HCT116 (cell line): ENCODE measurements at regions not wholly inside any gene's neighbourhood (a gene's known extent, or its start where the extent isn't known, plus 50 kb on each side); places are given as distances from the start of the nearest gene placed in this dataset.

ENCODE experiments used
- ATAC-seq: fragments of 200-7000 bp; cut with Tn5 transposase; 2 replicates; pipeline ENCODE4 v1.9.1; 2020; ENCODE audit warnings: mild to moderate bottlenecking, moderate library complexity
- BruUV-seq: library from RNA; stranded (reverse); fragments of 400-500 nt; replicated peaks from 2 replicates; lab custom pipeline; 2021; lab: Mats Ljungman, UMichigan
- CTCF ChIA-PET: fragments of 300-600 bp; sonication (Branson Sonifier 250); formaldehyde crosslinking; loops from one replicate; lab custom pipeline; 2021; ENCODE audit warnings: antibody characterized with exemption; lab: Charles Lee
- POLR2A ChIA-PET: fragments of 300-600, 350-600 bp; sonication (Branson Sonifier 250); formaldehyde crosslinking; loops from one replicate; lab custom pipeline; 2021; ENCODE audit warnings: antibody characterized with exemption; lab: Charles Lee
- RAD21 ChIA-PET, 2 experiments: fragments of 300-600 bp; sonication (Branson Sonifier 250); formaldehyde crosslinking; loops; one replicate each; lab custom pipeline; 2023; ENCODE audit warnings: low total read pairs in 2 of 2; ENCODE audit not compliant: uncharacterized antibody in 2 of 2, unreplicated experiment in 2 of 2, low non-redundant PET in 1 of 2; lab: Charles Lee
- DNase-seq: peaks from one replicate; pipeline ENCODE4 v3.0.0-alpha.2; 2010; ENCODE audit warnings: low read depth, low spot score
- H2AFZ ChIP-seq: fragments of 200-600 bp; shearing (Covaris generic), sonication (generic); 2 replicates; pipeline ENCODE4 v1.6.1; 2017; ENCODE audit warnings: low read depth, mixed run types, mixed read lengths, antibody characterized with exemption, low read length; ENCODE audit not compliant: poor library complexity, severe bottlenecking
- H3K27ac ChIP-seq: 2 replicates; pipeline ENCODE4 v1.5.1; 2012; ENCODE audit warnings: low read depth, low read length
- H3K27me3 ChIP-seq: fragments of 200-600 bp; sonication (generic); 2 replicates; pipeline ENCODE4 v1.6.1; 2016; ENCODE audit warnings: mixed run types, low read length, mixed read lengths; ENCODE audit not compliant: insufficient read depth
- H3K36me3 ChIP-seq, 2 experiments: fragments of 200-500 bp in 1 of 2; fragments of 200-600 bp in 1 of 2; sonication (Bioruptor generic) in 1 of 2; sonication (generic) in 1 of 2; 2 replicates each; pipeline versions ENCODE4 v1.5.1 to v1.6.1; 2014 to 2016; ENCODE audit warnings: low read length in 2 of 2, inconsistent platforms in 1 of 2, mixed read lengths in 1 of 2, mixed run types in 1 of 2; ENCODE audit not compliant: insufficient read depth in 2 of 2, control insufficient read depth in 1 of 2
- H3K4me1 ChIP-seq, 2 experiments: fragments of 200-600 bp in 1 of 2; sonication (generic) in 1 of 2; 2 replicates each; pipeline versions ENCODE4 v1.5.1 to v1.6.1; 2012 to 2017; ENCODE audit warnings: low read length in 2 of 2, inconsistent platforms in 1 of 2, mild to moderate bottlenecking in 1 of 2, mixed read lengths in 1 of 2, mixed run types in 1 of 2, moderate library complexity in 1 of 2; ENCODE audit not compliant: insufficient read depth in 2 of 2, control insufficient read depth in 1 of 2
- H3K4me2 ChIP-seq: fragments of 200-600 bp; sonication (generic); 2 replicates; pipeline ENCODE4 v1.6.1; 2017; ENCODE audit warnings: mixed run types, low read length, mixed read lengths
- H3K4me3 ChIP-seq, 2 experiments: fragments of 200-600 bp in 1 of 2; sonication (generic) in 1 of 2; replicated peaks in 1 of 2; 2 replicates each; pipeline ENCODE4 v1.5.1; 2011 to 2016; ENCODE audit warnings: low read length in 2 of 2, control low read depth in 1 of 2, low read depth in 1 of 2, mild to moderate bottlenecking in 1 of 2, mixed read lengths in 1 of 2, mixed run types in 1 of 2
- H3K79me2 ChIP-seq: fragments of 200-600 bp; sonication (generic); 2 replicates; pipeline ENCODE4 v1.6.1; 2017; ENCODE audit warnings: mild to moderate bottlenecking, mixed run types, low read length, moderate library complexity, mixed read lengths; ENCODE audit not compliant: insufficient read depth
- H3K9ac ChIP-seq: fragments of 200-600 bp; sonication (generic); 2 replicates; pipeline ENCODE4 v1.6.1; 2016; ENCODE audit warnings: low read length, mixed read lengths
- H3K9me2 ChIP-seq: fragments of 200-600 bp; sonication (generic), shearing (Covaris generic); 2 replicates; pipeline ENCODE4 v1.6.1; 2017; ENCODE audit warnings: mixed run types, mild to moderate bottlenecking, moderate library complexity; ENCODE audit not compliant: insufficient read depth
- H3K9me3 ChIP-seq, 2 experiments: fragments of 200-500 bp in 1 of 2; fragments of 200-600 bp in 1 of 2; sonication (Bioruptor generic) in 1 of 2; sonication (generic) in 1 of 2; 2 replicates each; pipeline ENCODE4 v1.6.1; 2014 to 2017; ENCODE audit warnings: low read length in 2 of 2, mixed read lengths in 2 of 2, inconsistent platforms in 1 of 2, low read depth in 1 of 2, mild to moderate bottlenecking in 1 of 2, mixed run types in 1 of 2, moderate library complexity in 1 of 2; ENCODE audit not compliant: control insufficient read depth in 1 of 2, insufficient read depth in 1 of 2
- H4K20me1 ChIP-seq: fragments of 200-600 bp; sonication (generic), shearing (Covaris generic); 2 replicates; pipeline ENCODE4 v1.6.1; 2017; ENCODE audit warnings: mixed run types, mild to moderate bottlenecking, moderate library complexity; ENCODE audit not compliant: insufficient read depth
- ATF3 ChIP-seq: IDR thresholded peaks from 2 replicates; pipeline ENCODE4 v1.6.1; 2012
- CBX3 ChIP-seq: IDR thresholded peaks from 2 replicates; pipeline ENCODE4 v1.6.1; 2012; ENCODE audit warnings: low read depth
- CTCF ChIP-seq, 3 experiments: fragments of 200-600 bp in 1 of 3; sonication (generic) in 1 of 3; IDR thresholded peaks in 2 of 3; conservative IDR thresholded peaks in 1 of 3; 2 replicates each; pipeline ENCODE4 v1.5.1; 2012 to 2017; ENCODE audit warnings: low read depth in 2 of 3, low read length in 2 of 3, antibody characterized with exemption in 1 of 3, borderline replicate concordance in 1 of 3, control low read depth in 1 of 3, mild to moderate bottlenecking in 1 of 3, mixed read lengths in 1 of 3, mixed run types in 1 of 3, moderate library complexity in 1 of 3; ENCODE audit not compliant: insufficient read depth in 1 of 3
- EGR1 ChIP-seq: IDR thresholded peaks from 2 replicates; pipeline ENCODE4 v1.6.1; 2012; ENCODE audit warnings: low read depth
- FOSL1 ChIP-seq: IDR thresholded peaks from 2 replicates; pipeline ENCODE4 v1.6.1; 2012; ENCODE audit warnings: low read depth
- MAX ChIP-seq: IDR thresholded peaks from 2 replicates; pipeline ENCODE4 v1.6.1; 2012
- POLR2A ChIP-seq: IDR thresholded peaks from 2 replicates; pipeline ENCODE4 v1.7.0; 2011; ENCODE audit warnings: borderline replicate concordance; ENCODE audit not compliant: insufficient read depth, insufficient read length; ENCODE audit errors: extremely low read depth
- POLR2AphosphoS5 ChIP-seq: IDR thresholded peaks from 2 replicates; pipeline ENCODE4 v1.6.1; 2011; ENCODE audit warnings: mild to moderate bottlenecking, low read depth, low read length, moderate library complexity
- TCF7L2 ChIP-seq: IDR thresholded peaks from 2 replicates; pipeline ENCODE4 v1.7.0; 2011; ENCODE audit warnings: borderline replicate concordance, inconsistent platforms; ENCODE audit not compliant: insufficient read depth, insufficient read length; ENCODE audit errors: extremely low read depth
- ZFX ChIP-seq: fragments of 450-650 bp; IDR thresholded peaks from 2 replicates; pipeline ENCODE4 v1.6.1; 2017
- ZNF274 ChIP-seq: fragments of 200-500 bp; sonication (Bioruptor generic); IDR thresholded peaks from 2 replicates; pipeline ENCODE4 v1.6.1; 2014; ENCODE audit warnings: mild to moderate bottlenecking, low read depth, low read length, inconsistent platforms
- intact Hi-C: fragments of 100-400 bp; cut with micrococcal nuclease; formaldehyde crosslinking; loops from 2 replicates; pipeline ENCODE4 v1.10.0; 2022

- TF ChIP-seq CBX3: no peak
- TF ChIP-seq ATF3: no peak
- TF ChIP-seq EGR1: no peak
- Histone ChIP-seq H3K79me2 (no peaks in the 10 kb centered on the region), H3K4me3 (no peak overlapping the region), H3K9ac (no peak overlapping the region), H4K20me1 (no peaks in the 10 kb centered on the region), H3K9me2 (no peaks in the 10 kb centered on the region), H3K9me3 (peaks cover 4 to 13% of the 10 kb centered on the region in 2 experiments; a peak in 2 of 4 replicates), H3K4me2 (no peak overlapping the region), H3K4me1 (no peaks in the 10 kb centered on the region), H3K27ac (no peak overlapping the region), H2AFZ (no peak overlapping the region), H3K36me3 (no peaks in the 10 kb centered on the region), H3K27me3 (no peaks in the 10 kb centered on the region)
- BruUV-seq: no TSS peak
- ChIA-PET POLR2A (no interaction called here), CTCF (no interaction called here), RAD21 (no interaction called here)
- DNase-seq (no peak), ATAC-seq (no peak)
- intact Hi-C loops: no loop called here
Observed at GRCh38 chr5:166431456-166431855, 1860.0 kb upstream of the WWC1 start.

GRCh38 chr5:166433679-166434078 lies 1857.8 kb upstream of the WWC1 start:
- intact Hi-C loops: no loop called here
- Histone ChIP-seq H3K36me3 (no peaks in the 10 kb centered on the region), H3K4me3 (no peak overlapping the region), H3K9me3 (peaks cover 3 to 6% of the 10 kb centered on the region in 2 experiments; a peak in 2 of 4 replicates), H4K20me1 (no peaks in the 10 kb centered on the region), H3K4me1 (no peaks in the 10 kb centered on the region)
- no peak for DNase-seq
- TF ChIP-seq TCF7L2 (no peak), POLR2AphosphoS5 (no peak), POLR2A (no peak), FOSL1 (no peak), ZNF274 (no peak), CTCF (IDR thresholded peaks at IDR 0.05 in 2 of 3, conservative IDR thresholded peaks at IDR 0.05 in 1 of 3; ENCODE audit: borderline replicate concordance in 1 of 3, insufficient read depth in 1 of 3, low read depth in 2 of 3, low read length in 2 of 3) (no peak), ZFX (no peak), MAX (no peak)
- TF ChIP-seq, all 23 proteins: peak for 0
- no peak overlapping the region for H3K27ac ChIP-seq
- RAD21 ChIA-PET: no interaction called here
- ATAC-seq: no peak
- POLR2A ChIA-PET: no interaction called here
- CTCF ChIA-PET: no interaction called here
- BruUV-seq: no TSS peak
- no peak overlapping the region for H3K4me2 ChIP-seq
- H3K9me2 ChIP-seq: no peaks in the 10 kb centered on the region
- no peaks in the 10 kb centered on the region for H3K79me2 ChIP-seq
- H3K27me3 ChIP-seq: no peaks in the 10 kb centered on the region
- no peak overlapping the region for H2AFZ ChIP-seq
- H3K9ac ChIP-seq: no peak overlapping the region
